Renal pelvis (tissue), 1 donor: ENCODE measurements at regions not wholly inside any gene's neighbourhood (a gene's known extent, or its start where the extent isn't known, plus 50 kb on each side); places are given as distances from the start of the nearest gene placed in this dataset.

Experiments
- DNase-seq: peaks from one replicate; pipeline ENCODE4 v3.0.0-alpha.2; 2013

DNA sequence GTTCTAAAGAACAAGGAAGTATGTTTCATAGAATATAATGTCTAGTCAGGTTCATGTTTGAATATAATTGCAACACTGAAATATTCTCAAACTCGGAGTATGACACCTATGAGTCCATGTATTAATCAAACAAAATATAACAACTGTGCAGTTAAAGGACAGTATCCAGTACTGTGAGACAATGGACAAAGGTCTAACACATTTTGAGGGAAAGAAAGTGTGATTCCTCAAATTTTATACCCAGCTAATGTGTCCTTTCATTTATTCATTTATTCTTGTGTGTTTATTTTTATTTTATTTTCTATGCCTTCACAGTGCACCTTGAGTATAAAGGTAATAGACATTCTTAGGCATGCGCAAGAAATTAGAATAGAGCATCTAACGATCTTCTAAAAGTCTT, 401.0 kb upstream of the ZFHX3 start:
- no peak for DNase-seq

GRCh38 chr16:73447846-73448245, 399.9 kb upstream of the ZFHX3 start:
- DNase-seq, result no peak

- no peak for DNase-seq
Measured at GRCh38 chr16:73434621-73435020, 386.7 kb upstream of the ZFHX3 start.

DNA sequence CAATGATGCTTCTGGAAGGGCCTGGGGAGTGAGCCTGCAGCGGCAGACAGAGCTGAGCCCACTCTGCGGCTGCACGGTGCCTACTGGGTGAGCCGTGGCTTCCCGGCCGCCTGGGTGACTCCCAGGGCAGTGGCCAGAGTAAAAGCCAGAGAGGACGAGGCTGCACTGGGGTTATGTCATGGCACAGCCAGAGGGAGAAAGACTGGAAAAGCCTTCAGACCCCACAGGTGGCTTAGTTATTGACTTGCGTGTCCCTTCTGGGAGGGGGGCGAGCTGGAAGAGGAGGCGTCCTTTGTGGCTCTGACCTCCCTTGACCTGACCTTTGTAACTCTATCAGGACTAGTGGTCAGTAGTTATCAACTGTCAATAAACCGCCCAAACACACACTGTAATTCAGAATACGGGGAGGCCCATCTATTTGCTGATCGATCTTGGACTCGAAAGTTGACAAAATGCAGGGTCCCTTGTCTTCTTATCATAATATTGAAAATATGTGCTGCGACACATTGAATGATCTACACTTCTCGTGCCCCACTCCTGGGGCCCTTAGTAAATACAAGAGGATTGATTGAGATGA, 385.9 kb upstream of the ZFHX3 start:
- no peak for DNase-seq

DNA sequence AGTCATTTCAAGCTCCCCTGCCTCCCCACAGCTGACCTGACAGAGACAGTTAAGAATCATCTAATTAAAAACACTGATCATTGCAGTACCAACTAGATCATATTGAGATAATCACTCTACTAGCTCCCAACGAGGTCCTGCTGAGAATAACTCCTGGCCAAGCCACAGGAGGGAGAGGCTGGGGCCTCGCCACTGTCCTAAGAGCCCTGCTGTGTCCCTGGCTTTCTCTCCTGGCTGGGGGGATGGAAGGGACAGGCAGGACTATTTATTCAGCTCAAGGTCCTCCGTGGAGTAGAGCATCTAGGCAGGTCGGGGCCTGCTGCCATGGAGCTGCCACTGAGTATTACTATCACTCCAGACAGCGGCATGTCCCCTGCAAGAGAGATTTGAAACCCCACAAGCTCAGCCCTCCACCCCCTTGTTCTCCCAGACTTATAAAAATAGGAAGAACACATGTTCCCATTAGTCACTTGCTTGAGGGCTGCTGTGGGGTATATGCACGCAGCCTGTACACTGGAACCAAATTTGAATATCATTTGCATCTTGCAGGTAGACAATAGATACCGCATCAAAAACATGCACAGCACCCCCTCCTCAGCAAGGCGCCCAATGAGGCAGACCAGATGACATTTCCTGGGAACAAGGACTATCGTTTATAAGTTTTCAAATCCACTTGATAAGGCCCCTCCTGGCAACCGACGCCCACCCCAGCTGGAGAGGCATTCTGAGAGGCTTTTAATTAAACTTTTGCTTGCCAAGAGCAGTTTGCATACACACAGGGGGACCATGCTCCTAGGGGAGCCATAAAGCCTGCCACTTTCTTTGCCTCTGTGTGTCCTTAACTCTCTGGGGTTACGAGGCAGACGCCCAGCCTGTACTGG, 385.2 kb upstream of the ZFHX3 start:
- DNase-seq, result no peak

DNA sequence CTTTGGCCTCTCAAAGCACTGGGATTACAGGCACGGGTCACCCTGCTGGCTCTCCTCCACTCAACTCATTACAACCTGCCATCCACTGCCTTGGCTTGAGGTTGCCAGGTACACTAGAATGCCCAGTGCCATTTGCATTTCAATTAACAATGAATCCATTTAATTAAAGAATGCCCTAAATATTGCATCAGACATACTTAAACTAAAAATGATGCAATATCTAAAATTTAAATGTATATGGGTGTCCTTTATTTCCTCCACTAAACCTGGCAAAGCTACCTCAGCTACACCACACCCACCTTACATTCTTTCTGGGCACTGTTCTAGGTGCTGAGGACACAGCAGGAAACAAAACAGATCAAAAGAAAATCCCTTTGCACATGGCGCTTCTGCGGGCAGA, 382.2 kb upstream of the ZFHX3 start:
- no peak for DNase-seq

DNA sequence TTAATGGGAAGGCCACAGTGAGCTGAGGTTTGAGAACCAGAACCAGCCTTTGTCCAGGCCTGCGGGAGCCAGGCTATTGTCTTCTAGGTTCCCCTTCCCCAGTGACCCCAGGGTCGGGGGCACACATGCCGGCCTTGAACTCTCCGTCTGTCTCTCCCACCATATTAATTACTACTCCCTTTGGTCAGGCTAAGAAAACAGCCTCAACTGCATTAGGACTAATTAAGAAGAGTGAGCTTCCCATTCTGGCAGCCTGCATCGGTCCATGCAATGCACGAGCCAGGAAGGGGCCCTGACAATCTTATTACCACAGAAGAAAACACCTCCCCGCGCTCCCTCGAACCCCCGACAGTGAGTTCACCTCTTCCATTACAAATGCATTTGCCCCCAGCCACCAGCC, 380.2 kb upstream of the ZFHX3 start:
- no peak for DNase-seq

- DNase-seq, result no peak
Measured at GRCh38 chr16:73427164-73427563, 379.2 kb upstream of the ZFHX3 start.

GRCh38 chr16:73426433-73427160, 378.7 kb upstream of the ZFHX3 start:
- DNase-seq, result no peak

DNA sequence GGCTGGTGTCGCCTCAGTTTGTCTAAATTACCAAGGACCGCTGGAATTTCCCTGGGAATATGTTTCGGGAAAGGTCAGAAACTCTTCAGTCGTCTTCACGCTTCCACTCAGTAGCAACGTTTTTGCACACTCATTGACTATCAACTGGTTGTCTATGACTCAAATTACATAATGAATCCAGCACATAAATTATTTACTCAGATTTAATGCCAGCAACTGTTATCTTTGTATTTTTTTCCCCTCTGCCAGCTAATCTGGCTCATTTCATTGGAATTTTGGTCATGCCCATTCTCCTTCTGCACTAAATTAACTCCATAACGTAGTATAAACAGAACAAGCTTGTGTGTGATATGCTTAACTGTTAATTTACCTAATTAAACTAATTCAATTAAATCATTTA, 372.7 kb upstream of the ZFHX3 start:
- DNase-seq, result no peak

- DNase-seq, result no peak
Measured at GRCh38 chr16:73420244-73420643, 372.3 kb upstream of the ZFHX3 start.

- no peak for DNase-seq
Measured at GRCh38 chr16:73418691-73419090, 370.8 kb upstream of the ZFHX3 start.

DNA sequence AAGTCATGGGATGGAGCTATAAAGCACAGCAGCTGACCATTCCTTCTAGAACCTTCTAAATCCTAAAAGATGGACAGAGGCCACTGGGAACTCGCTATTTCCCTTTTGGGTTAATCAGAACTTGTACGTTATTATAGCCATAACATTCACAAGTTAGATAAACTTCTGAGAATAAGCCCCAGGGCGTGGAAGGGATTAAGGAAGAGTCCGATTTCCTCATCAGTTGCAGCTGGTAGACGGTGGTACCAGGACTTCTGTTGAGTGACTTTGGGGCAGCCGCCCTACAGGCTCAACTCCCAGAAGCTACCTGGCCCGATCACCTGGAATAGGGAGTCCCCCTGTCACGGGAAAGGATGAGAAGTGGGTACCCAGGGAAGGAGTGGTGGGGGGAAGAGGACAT, 370.1 kb upstream of the ZFHX3 start:
- DNase-seq, result no peak

- DNase-seq, result no peak
Measured at GRCh38 chr16:73415286-73415685, 367.4 kb upstream of the ZFHX3 start.

GRCh38 chr16:73414638-73415037, 366.7 kb upstream of the ZFHX3 start:
- DNase-seq, result no peak

DNA sequence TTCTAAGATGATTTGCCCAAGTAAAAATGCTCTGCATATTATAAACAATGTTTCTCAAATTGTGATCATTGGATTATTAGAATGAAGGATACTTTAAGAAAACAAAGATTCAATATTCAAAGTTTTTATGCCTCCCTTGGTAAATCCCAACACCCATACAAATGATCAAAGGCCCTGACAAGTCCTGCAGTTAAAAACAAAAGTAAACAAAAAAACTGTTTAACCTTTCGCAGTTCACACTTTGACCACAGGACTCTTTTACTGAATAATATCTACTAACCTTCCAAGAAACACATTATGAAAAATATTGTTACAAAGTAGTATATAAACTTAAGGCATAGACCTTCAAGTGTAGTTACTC, 365.9 kb upstream of the ZFHX3 start:
- DNase-seq, result no peak

DNA sequence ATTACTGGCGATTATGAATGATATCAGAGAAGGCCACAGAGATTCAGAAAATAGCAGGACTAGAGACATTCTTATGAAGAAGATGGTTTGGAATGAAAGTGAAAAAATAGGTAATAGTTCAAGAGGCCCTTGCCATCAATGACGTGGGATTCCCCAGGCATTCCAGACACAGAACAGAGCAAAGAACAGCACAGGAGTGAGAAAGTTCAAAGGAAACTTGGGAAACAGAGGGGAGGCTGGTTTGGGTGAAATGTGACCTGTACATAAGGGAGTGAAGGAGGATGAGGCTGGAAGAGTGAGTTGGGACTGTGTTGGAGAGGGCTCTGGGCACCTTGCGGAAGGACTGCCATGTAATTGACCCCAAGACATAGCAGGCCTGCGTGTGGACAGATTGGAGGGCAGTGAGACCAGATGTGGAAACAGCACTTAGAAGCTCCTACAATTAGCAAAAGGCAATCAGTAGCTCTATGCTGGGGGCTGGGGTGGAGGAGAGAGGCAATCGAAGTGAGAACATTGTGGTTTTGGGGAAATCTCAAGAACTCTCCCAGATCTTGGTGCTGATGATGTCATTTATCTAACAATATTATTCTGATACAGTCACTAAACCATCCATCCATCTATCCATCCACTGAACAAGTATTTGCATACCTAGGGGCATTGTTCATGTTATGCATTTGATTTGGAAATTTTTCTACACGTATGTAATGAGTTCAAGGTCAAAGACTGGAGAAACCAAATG, 365.3 kb upstream of the ZFHX3 start:
- DNase-seq, result no peak

DNA sequence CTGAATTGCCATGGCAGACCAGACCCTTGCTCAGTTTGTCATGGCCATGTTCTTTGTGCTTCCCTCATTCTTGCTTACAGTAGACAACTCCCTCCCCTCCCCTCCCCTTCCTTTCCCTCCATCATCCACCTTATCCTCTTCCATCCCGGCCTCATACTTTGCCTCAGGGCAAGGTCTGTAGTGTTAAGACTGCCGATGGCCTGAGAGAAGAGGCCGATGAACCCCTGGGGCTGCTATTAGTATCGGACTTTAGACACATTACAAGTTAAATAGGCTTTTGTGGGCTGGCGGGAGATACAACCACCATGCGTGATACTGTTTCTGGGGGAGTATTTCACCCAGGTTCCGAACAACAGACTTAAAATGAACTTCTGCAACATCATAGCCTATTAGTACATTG, 364.5 kb upstream of the ZFHX3 start:
- no peak for DNase-seq

DNA sequence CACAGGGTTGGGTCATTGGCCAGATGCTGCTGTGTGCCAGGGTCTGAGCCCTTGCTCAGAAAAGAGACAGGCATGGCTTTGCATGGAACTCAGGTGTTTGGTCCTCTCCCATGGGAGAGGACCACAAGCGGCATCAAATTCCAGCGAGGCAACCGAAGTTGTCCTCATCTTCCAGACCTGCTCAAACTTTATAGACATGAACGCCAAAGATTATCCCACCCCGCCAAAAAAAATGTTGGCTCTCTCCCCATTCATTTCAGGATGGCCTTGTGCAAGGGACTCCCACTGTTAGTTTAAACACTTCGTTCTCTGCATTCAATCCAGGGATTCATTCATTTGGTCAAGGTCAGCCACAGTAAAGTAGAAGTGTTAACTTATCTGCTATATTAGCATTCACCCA, 360.8 kb upstream of the ZFHX3 start:
- no peak for DNase-seq

DNA sequence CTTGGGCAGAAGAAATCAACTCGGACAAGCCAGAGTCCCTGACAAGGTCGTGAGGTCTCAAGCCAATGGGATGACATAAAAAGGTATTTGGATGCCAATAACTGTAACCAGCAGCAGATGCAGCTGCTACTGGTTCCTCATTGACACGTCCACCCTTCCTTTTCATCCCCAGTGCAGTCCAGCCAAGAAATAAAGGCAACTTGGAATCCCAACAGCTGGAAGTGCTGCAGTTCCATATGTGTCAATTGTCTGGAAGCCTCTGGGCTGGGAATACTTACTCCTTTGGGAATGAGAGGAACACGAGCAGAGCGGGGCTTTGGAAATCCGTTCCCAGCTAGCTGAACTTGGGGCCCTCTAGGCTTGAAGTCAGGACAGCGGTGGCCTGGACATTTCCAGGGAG, 360.4 kb upstream of the ZFHX3 start:
- DNase-seq, result no peak

- DNase-seq, result no peak
Measured at GRCh38 chr16:73405851-73406250, 357.9 kb upstream of the ZFHX3 start.

DNA sequence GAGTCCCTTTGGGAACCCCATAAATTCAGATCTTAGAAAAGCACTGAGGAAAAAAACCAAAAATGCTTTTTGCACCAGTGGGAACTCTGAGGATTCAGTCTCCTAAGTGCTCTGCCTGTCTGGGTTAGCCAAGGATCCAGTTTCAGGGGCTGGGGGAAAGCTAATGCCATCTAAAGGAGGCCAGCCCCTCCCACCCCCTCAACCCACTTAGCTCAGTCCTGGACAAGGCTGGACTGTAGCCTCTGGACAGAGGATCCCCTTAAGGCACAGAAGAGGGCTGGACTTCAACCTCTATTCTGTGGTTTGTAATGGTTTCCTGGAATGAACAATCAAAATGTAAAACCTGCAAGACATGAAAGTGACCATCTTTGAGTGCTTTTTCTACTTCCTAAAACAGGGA, 356.1 kb upstream of the ZFHX3 start:
- no peak for DNase-seq

DNA sequence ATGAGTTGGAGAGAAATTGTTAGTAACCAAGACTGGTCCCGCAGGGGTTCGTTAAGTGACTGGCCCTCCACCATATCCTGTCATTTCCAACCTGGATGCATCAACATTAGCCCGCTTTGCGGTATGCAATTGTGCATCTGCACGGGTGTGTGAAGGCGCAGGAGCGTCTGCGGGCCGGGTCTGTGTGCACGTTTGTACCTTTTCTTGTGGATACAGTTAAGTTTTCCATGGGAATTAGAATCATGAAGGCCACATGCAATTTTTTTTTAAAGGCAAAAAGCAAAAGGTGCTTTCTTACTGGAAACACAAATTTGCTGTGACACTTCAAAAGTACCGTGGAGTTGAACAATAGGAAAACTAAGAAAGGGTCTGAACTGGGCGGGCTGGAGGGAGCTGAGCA, 355.4 kb upstream of the ZFHX3 start:
- no peak for DNase-seq
